ENCODE measurements at regions not wholly inside any gene's neighbourhood (a gene's known extent, or its start where the extent isn't known, plus 50 kb on each side); places are given as distances from the start of the nearest gene placed in this dataset.
"Not testable (repeated sequence)": the region's sequence is repeated elsewhere in the genome, so short reads cannot be mapped to it uniquely, and the experiment has no call there.

DNA sequence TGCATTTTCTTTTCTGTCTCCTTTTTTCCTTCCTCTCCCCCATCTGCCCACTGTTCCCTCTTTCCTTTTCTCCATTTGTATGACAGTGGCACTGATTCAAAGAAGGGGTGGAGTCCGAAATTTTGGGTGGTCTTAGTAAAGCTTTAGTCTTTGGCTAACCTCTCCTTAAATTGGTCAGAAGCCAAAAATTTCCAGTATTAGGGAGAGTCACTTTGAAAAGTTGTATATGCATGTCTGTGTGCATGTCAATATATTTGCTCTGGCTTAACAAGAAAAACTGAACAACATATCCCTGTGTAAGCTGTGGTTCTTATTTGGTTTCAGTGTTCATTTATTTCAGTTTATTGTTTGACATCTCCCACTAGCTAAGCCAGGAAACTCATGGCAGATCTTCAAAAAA, 314.8 kb upstream of the CXADR start:
- Histone ChIP-seq H3K9me3 (peaks cover 0 to 32% (median 3%) of the 10 kb centered on the region in 8 donors), H3K27ac (no peak overlapping the region), H3K4me3 (no peak overlapping the region), H3K4me1 (no peaks in the 10 kb centered on the region), H3K36me3 (no peaks in the 10 kb centered on the region), H3K27me3 (replicated peaks in 1 of 7) (no peaks in the 10 kb centered on the region)
- DNase-seq, result no peak
- whole genome bisulfite sequencing, 5 donors, result 57 to 79% (median 66%) methylated on average over 1 of the region's 1 CpG
- TF ChIP-seq, protein P1, sequence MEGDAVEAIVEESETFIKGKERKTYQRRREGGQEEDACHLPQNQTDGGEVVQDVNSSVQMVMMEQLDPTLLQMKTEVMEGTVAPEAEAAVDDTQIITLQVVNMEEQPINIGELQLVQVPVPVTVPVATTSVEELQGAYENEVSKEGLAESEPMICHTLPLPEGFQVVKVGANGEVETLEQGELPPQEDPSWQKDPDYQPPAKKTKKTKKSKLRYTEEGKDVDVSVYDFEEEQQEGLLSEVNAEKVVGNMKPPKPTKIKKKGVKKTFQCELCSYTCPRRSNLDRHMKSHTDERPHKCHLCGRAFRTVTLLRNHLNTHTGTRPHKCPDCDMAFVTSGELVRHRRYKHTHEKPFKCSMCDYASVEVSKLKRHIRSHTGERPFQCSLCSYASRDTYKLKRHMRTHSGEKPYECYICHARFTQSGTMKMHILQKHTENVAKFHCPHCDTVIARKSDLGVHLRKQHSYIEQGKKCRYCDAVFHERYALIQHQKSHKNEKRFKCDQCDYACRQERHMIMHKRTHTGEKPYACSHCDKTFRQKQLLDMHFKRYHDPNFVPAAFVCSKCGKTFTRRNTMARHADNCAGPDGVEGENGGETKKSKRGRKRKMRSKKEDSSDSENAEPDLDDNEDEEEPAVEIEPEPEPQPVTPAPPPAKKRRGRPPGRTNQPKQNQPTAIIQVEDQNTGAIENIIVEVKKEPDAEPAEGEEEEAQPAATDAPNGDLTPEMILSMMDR (IDR thresholded peaks at IDR 0.05 in 8 of 11, conservative IDR thresholded peaks at IDR 0.05 in 3 of 11), result no peak
- TF ChIP-seq POLR2AphosphoS5 (IDR thresholded peaks at IDR 0.05) (no peak), POLR2A (IDR thresholded peaks at IDR 0.05) (no peak)
- intact Hi-C loops (cut with DNase I; ENCODE audit: low total_unique reads), result no loop called here

GRCh38 chr21:17200250-17200649, 312.6 kb upstream of the CXADR start:
- Histone ChIP-seq H3K4me3 (no peak overlapping the region), H3K36me3 (no peaks in the 10 kb centered on the region), H3K27me3 (replicated peaks in 1 of 7) (no peaks in the 10 kb centered on the region), H3K27ac (no peak overlapping the region), H3K9me3 (peaks cover 0 to 29% (median 2%) of the 10 kb centered on the region in 8 donors), H3K4me1 (no peaks in the 10 kb centered on the region)
- 82 to 94% (median 83%) methylated on average over 2 of the region's 2 CpGs for WGBS, 5 donors
- TF ChIP-seq POLR2AphosphoS5 (IDR thresholded peaks at IDR 0.05) (no peak), POLR2A (IDR thresholded peaks at IDR 0.05) (no peak)
- TF ChIP-seq, protein P1 (IDR thresholded peaks at IDR 0.05 in 8 of 11, conservative IDR thresholded peaks at IDR 0.05 in 3 of 11), result no peak
- DNase-seq, result no peak
- intact Hi-C loops (cut with DNase I; ENCODE audit: low total_unique reads), result no loop called here

- Histone ChIP-seq H3K27ac (no peak overlapping the region), H3K27me3 (replicated peaks in 1 of 7) (no peaks in the 10 kb centered on the region), H3K4me3 (no peak overlapping the region), H3K36me3 (no peaks in the 10 kb centered on the region), H3K4me1 (no peaks in the 10 kb centered on the region), H3K9me3 (peaks cover 0 to 25% (median 2%) of the 10 kb centered on the region in 8 donors)
- 85 to 93% (median 87%) methylated on average over 2 of the region's 2 CpGs for WGBS, 5 donors
- TF ChIP-seq, protein P1 (IDR thresholded peaks at IDR 0.05 in 8 of 11, conservative IDR thresholded peaks at IDR 0.05 in 3 of 11), result no peak
- TF ChIP-seq POLR2AphosphoS5 (IDR thresholded peaks at IDR 0.05), result no peak
- TF ChIP-seq POLR2A (IDR thresholded peaks at IDR 0.05), result no peak
- intact Hi-C loops (cut with DNase I; ENCODE audit: low total_unique reads), result no loop called here
- no peak for DNase-seq
These were observed 311.0 kb upstream of the CXADR start for GRCh38 chr21:17201741-17202260.

GRCh38 chr21:17214801-17215200, 298.0 kb upstream of the CXADR start:
- no peaks in the 10 kb centered on the region for H3K4me1 ChIP-seq
- H3K27ac ChIP-seq, result no peak overlapping the region
- no peaks in the 10 kb centered on the region for H3K36me3 ChIP-seq
- peaks cover 0 to 33% (median 4%) of the 10 kb centered on the region in 8 donors for H3K9me3 ChIP-seq
- TF ChIP-seq, protein P1 (IDR thresholded peaks at IDR 0.05 in 8 of 11, conservative IDR thresholded peaks at IDR 0.05 in 3 of 11), result no peak
- TF ChIP-seq POLR2AphosphoS5 (IDR thresholded peaks at IDR 0.05) (no peak), POLR2A (IDR thresholded peaks at IDR 0.05) (no peak)
- H3K27me3 ChIP-seq (replicated peaks in 1 of 7), result no peaks in the 10 kb centered on the region
- 82 to 91% (median 87%) methylated on average over 3 of the region's 3 CpGs for WGBS, 5 donors
- intact Hi-C loops (cut with DNase I; ENCODE audit: low total_unique reads), result no loop called here
- DNase-seq, result no peak
- no peak overlapping the region for H3K4me3 ChIP-seq

GRCh38 chr21:17219050-17219449, 293.8 kb upstream of the CXADR start:
- H3K36me3 ChIP-seq; H3K4me1 ChIP-seq; DNase-seq; H3K27ac ChIP-seq; H3K4me3 ChIP-seq; intact Hi-C loops (cut with DNase I; ENCODE audit: low total_unique reads); H3K27me3 ChIP-seq (replicated peaks in 1 of 7): not testable (repeated sequence)
- 64 to 100% (median 83%) methylated on average over 1 of the region's 1 CpG for WGBS, 5 donors
- peaks cover 0 to 31% (median 4%) of the 10 kb centered on the region in 8 donors for H3K9me3 ChIP-seq

Data from spleen (tissue), 11 donors.